ENCODE measurements at regions not wholly inside any gene's neighbourhood (a gene's known extent, or its start where the extent isn't known, plus 50 kb on each side); places are given as distances from the start of the nearest gene placed in this dataset.
"Not testable (repeated sequence)": the region's sequence is repeated elsewhere in the genome, so short reads cannot be mapped to it uniquely, and the experiment has no call there.

DNA sequence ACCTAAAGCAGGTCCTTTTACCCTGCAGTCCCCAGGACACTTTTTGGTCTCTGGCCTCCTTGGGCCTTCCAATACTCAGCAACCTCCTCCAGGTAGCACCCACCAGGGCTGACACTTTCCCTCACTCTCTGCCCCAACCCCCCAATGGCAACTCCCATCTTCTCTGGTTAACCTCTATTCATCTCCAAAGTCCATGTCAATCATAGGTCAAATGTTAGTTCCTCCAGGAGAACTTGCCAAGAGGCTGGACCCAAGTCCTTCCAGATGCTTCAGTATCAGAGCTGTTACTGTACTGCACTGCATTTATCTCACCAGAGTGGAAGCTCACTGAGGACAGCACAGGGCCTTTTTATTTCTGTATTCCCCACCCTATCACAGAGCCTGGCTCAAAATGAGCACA is 295.0 kb upstream of the KLF14 start:
- no peaks in the 10 kb centered on the region for H3K27me3 Mint-ChIP-seq
- peaks cover 96% of the 10 kb centered on the region for H3K4me1 Mint-ChIP-seq
- H3K27ac Mint-ChIP-seq, result peak overlapping the region in 1 of 2 donors; percentile 67
- peak overlapping the region in 1 of 2 donors; percentile 7 for H3K4me3 Mint-ChIP-seq
- no peak for ATAC-seq
- H3K9me3 Mint-ChIP-seq, result peaks cover 3 to 11% of the 10 kb centered on the region in 2 donors
- DNase-seq, result no peak

DNA sequence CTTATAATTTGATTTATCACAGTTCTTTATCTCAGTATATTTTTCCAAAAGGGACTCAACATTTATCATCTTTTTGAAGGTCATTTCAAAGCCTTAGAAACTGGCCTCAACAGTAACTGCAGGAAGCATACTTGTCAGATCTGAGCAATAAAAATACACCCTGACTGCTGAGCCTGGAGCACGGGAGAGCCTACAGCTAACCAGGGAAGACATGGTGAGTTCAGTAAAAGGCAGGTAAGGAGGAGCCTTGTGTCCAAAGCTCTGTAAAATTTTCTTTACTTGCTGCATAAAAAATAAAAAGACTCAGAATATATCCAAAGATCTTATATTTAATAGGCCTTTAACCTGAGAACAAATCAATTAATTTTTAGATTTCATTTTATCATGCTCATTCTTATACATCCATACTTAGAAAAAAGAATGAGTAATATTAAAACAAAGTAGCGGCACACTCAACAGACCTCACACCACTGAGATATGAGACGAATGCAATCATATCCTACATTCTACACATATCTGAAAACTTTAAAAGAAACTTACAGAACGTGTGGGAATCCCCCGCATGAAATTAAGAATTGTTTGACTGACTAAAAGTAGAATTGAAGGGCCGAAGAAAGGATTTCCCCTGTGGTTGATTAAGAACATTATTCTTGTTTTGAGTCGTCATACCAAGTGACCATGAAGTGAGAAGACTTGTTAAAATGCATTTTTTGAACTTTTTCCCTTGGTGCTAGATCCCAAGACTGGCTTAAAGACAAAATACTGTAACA is 296.4 kb upstream of the MKLN1 start:
- Mint-ChIP-seq H3K4me3 (peak overlapping the region; percentile 74 to 82), H3K27me3 (no peaks in the 10 kb centered on the region), H3K4me1 (peaks cover 96% of the 10 kb centered on the region), H3K9me3 (peaks cover 0 to 7% of the 10 kb centered on the region in 2 donors), H3K27ac (peak overlapping the region; percentile 94 to 95)
- peak; percentile 39 to 56 for DNase-seq
- peak; percentile 96 for ATAC-seq

DNA sequence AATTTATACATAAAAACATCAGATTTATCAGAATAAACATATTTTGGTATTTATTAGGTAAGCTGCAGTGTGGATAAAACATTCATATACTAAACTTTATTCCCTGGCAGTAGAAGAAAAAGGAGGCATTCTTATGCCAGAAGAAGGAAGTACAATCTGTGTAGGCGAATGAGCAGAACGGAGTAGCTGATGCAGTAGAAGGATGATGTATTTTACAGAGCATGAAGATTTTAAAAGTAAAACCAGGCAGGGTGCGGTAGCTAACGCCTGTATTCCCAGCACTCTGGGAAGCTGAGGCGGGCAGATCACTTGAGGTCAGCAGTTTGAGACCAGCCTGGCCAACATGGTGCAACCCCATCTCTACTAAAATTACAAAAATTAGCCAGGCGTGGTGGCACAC is 294.9 kb upstream of the MKLN1 start:
- H3K27ac Mint-ChIP-seq, result no peak overlapping the region
- H3K4me1 Mint-ChIP-seq, result peaks cover 96% of the 10 kb centered on the region
- H3K4me3 Mint-ChIP-seq, result peak overlapping the region; percentile 59 to 74
- DNase-seq (no peak), ATAC-seq (no peak)
- no peaks in the 10 kb centered on the region for H3K27me3 Mint-ChIP-seq
- H3K9me3 Mint-ChIP-seq, result peaks cover 0 to 7% of the 10 kb centered on the region in 2 donors

DNA sequence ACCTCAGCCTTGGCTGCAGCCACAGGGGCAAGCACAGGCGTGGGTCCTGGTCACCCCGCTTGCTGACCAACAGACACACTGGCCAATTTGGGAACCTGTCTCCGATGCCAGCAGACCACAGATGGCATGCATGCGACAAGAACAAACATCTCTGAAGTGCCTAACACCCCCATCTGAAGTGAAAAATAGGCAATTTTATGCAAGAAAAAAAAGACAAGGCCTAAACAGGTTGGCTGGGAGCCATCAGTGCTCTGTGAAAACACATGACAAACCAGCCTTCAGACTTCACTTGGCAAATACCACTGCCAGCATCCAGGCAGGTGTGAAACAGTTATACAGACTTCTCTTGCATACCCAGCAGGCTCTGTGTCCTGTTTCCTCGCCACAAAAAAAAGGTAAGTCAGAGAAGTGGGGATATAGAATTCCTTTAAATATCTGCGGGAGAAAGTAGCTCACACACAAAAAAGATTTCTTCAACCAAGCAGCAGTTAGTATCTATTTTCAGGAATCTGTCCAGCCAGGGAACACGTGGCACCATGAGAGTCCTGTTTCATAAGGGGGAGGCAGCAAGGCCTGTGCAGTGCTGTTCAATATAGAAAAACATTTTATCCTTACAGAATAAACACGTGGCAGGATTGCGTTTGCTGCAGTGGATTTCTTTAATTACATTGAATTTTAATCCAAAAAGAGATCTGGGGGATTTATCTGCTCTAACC is 293.4 kb upstream of the MKLN1 start:
- Mint-ChIP-seq H3K9me3 (peaks cover 0 to under 1% of the 10 kb centered on the region in 2 donors), H3K4me3 (peak overlapping the region in 1 of 2 donors; percentile 22), H3K27ac (peak overlapping the region in 1 of 2 donors; percentile 67), H3K4me1 (peaks cover 96% of the 10 kb centered on the region), H3K27me3 (no peaks in the 10 kb centered on the region)
- no peak for DNase-seq
- ATAC-seq, result no peak

DNA sequence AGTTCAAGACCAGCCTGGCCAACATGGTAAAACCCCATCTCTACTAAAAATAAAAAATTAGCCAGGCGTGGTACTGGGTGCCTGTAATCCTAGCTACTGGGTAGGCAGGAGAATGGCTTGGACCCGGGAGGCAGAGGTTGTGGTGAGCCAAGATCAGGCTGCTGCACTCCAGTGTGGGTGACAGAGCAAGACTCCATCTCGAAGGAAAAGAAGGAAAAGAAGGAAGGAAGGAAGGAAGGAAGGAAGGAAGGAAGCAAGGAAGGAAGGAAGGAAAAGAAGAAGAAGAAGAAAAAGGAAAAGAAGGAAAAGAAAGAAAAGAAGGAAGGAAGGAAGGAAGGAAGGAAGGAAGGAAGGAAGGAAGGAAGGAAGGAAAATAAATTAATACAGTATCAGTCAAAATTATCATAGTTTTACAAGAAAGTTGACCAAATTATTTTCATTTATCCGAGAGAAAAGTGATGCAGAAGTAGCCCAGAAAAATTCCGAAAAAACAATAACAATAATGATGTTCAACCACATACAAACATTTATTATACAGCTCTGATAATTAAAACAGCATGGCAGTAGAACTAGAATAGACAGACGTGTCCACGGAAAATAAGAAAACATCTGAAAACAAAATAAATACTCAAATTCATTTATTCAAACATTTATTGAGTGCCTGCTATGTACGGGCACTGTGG is 292.4 kb upstream of the MKLN1 start:
- Mint-ChIP-seq H3K27ac (peak overlapping the region in 1 of 2 donors; percentile 90), H3K4me1 (peaks cover 96% of the 10 kb centered on the region)

DNA sequence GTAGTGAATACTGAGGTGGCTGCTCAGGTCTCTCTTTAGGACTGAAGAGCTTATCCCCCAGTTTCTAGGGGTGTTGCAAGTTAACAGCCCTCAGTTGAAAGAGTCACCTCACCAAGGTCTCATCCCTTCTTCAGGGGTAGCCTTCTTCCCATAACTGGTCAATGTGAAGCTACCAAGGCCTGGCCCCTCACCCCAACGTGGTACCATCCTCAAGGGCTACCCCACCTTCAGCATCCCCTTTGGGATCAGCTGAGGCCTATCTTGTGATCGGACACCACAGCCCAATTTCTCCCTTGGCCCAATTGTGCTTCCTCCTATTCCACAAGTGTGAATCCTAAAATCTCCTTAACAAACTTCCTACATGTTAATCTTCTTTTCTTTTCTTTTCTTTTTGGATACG is 289.5 kb upstream of the MKLN1 start:
- DNase-seq (no peak), ATAC-seq (no peak)
- Mint-ChIP-seq H3K4me1 (peaks cover 87% of the 10 kb centered on the region), H3K27ac (peak overlapping the region in 1 of 2 donors; percentile 56), H3K4me3 (peak overlapping the region in 1 of 2 donors; percentile 27), H3K9me3 (no peaks in the 10 kb centered on the region), H3K27me3 (no peaks in the 10 kb centered on the region)

More for the DNA sequence above, 292.4 kb upstream of the MKLN1 start:
- DNase-seq, result no peak
- Mint-ChIP-seq H3K9me3 (no peaks in the 10 kb centered on the region), H3K4me3 (peak overlapping the region in 1 of 2 donors; percentile 26), H3K27me3 (no peaks in the 10 kb centered on the region)
- ATAC-seq, result no peak

DNA sequence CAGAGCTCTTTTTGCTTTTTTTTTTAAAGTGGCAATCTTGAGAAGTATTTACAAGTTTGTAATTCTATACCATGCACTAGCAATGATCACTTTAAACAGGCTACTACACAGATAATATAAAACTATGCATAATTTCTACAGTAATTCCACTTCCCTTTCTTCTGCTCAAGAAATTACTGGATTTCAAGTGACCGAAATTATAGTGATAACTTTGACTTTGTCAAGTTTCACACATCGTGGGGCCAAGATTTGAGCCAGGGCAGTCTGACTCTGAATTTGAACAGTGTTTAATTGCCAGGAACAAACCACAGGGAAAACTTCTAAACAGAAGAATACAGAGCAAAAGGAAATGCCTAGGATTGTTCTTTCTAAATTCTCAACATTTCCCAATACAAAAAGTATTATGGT is 288.3 kb upstream of the MKLN1 start:
- DNase-seq, result no peak
- H3K4me1 Mint-ChIP-seq, result peaks cover 79% of the 10 kb centered on the region
- no peak overlapping the region for H3K27ac Mint-ChIP-seq
- H3K27me3 Mint-ChIP-seq, result no peaks in the 10 kb centered on the region
- no peaks in the 10 kb centered on the region for H3K9me3 Mint-ChIP-seq
- peak overlapping the region in 1 of 2 donors; percentile 34 for H3K4me3 Mint-ChIP-seq
- no peak for ATAC-seq

DNA sequence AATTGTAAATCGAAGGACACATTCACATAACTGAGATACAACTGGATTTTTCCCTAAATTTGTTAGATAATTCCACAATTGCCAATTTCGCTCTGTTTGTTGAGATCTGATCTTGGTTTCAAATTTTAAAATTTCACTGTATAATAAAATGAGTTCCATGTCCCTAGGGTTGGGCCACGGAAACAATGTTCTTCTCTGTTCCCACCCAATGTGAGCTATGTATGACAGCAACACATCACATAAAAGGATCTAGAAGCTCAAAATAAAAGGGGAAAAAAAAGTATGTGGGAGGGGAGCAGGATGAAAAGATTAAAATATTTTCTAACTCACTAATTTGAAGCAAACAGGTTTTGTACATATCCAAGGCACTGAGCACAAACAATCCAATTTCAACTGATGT is 287.8 kb upstream of the MKLN1 start:
- no peak overlapping the region for H3K27ac Mint-ChIP-seq
- H3K4me1 Mint-ChIP-seq, result peaks cover 79% of the 10 kb centered on the region
- H3K4me3 Mint-ChIP-seq, result peak overlapping the region; percentile 22 to 32
- ATAC-seq (no peak), DNase-seq (no peak)
- no peaks in the 10 kb centered on the region for H3K9me3 Mint-ChIP-seq
- no peaks in the 10 kb centered on the region for H3K27me3 Mint-ChIP-seq

DNA sequence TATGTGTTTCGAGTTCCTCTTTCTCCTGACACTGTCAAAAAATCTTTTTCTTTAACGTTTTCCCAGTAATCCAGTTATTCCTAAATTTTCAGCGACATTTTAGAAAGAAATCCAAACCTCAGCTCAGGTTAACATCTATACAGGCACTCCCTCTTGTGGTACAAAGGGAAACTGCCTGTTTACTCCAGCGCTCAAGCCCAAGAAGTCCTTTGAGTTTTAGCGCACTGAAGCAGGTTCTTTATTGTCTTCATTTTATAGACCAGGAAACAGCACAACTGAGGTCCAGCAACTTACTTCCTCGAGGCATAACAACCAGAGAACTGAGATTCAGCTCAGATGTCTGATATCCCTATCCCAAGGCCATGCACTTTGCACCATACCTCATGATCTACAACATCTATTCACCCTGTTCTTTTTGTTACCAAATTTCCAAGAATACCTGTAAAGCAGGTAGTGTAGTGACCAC is 287.2 kb upstream of the MKLN1 start:
- Mint-ChIP-seq H3K4me1 (peaks cover 79% of the 10 kb centered on the region), H3K27me3 (no peaks in the 10 kb centered on the region), H3K27ac (no peak overlapping the region), H3K9me3 (peaks cover 2 to 5% of the 10 kb centered on the region in 2 donors), H3K4me3 (peak overlapping the region; percentile 53 to 64)
- ATAC-seq, result peak; percentile 82
- DNase-seq, result peak; percentile 47 to 51

DNA sequence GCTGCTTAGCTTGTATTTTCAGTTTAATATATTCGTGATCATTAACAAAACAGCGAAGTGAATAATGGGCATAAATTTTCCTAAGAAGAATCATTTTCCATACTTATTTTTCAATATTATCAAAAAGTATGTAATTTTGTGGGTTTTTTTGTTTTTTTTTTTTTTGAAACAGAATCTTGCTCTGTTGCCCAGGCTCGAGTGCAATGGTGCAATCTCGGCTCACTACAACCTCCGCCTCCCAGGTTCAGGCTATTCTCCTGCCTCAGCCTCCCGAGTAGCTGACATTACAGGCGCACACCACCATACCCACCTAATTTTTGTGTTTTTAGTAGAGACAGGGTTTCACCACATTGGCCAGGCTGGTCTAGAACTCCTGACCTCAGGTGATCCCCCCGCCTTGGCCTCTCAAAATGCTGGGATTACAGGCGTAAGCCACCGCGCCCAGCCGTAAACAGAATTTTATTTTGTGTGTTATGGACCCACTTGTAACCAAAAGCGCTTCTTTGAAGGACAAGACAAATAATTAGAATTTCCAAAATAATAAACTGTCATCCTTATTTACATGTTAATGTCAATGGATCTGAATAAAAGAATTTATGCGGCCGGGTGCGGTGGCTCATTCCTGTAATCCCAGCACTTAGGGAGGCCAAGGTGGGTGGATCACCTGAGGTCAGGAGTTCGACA is 286.5 kb upstream of the MKLN1 start:
- peaks cover 79% of the 10 kb centered on the region for H3K4me1 Mint-ChIP-seq
- not testable (repeated sequence) for H3K4me3 Mint-ChIP-seq, H3K27me3 Mint-ChIP-seq

DNA sequence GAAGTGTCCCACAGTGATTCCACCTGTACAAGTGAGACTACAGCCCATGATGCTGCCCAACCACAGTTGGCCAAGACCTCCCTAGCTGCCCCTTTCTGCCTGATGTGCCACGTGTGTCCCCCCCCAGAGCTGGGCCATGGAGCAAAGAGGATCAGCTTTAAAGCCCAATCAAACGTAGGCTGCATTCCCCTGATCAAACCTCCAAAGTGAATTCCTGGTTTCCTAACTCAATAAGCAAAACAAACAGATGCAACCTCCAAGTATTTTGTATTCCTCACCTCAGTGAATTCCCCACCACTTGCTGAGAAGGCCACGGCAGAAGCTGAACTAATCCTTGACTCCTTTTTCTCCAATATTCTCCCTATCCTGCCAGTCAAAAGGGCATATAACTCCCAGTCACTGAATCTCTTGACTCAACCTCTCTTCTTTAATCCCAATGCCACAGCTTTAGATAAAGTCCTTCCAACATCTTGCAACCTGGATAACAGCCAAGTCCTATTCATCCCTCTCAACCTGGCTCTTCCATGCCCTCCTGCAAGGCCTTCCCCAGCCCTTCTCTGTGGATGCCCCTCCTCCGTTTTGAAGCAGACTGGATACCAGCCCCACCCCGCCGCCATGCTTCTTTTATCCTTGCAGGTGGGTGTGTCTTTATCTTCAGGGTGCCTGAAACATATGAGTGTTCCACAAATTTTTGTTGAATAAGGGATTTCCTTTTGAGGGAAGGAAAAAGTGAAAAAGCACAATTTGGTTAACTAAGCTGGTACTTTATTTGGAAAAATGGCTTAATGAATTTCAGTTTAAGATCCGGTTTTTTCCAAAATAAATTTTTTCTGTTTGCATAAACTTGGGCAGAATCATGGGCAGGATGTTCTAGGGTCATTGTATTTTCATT is 285.2 kb upstream of the MKLN1 start:
- no peak for DNase-seq
- Mint-ChIP-seq H3K4me1 (peaks cover 78% of the 10 kb centered on the region), H3K27me3 (no peaks in the 10 kb centered on the region), H3K9me3 (peaks cover 5 to 14% of the 10 kb centered on the region in 2 donors), H3K4me3 (no peak overlapping the region), H3K27ac (peak overlapping the region in 1 of 2 donors; percentile 49)
- ATAC-seq, result no peak

More for the DNA sequence above, 286.5 kb upstream of the MKLN1 start:
- not testable (repeated sequence) for DNase-seq, H3K9me3 Mint-ChIP-seq, ATAC-seq
- H3K27ac Mint-ChIP-seq, result peak overlapping the region in 1 of 2 donors; percentile 76

DNA sequence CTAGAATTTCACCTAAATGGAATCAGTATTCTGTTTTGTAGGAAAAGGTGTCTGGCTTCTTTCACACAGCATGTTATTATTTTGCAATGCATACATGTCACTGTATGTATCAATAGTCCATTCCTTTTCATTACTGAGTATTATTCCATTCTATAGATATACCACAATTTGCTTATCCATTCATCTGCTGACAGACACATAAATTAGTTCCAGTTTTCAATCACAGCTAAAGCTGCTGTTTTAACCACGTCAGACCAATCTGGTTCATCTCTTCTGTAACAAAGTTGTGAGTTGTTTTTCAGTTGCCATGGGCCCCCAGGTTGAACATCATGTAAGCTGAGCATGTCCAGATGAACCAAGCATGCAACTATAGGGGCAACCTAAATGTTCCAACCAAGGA is 282.1 kb upstream of the MKLN1 start:
- H3K4me3 Mint-ChIP-seq, result no peak overlapping the region
- no peak for ATAC-seq

DNA sequence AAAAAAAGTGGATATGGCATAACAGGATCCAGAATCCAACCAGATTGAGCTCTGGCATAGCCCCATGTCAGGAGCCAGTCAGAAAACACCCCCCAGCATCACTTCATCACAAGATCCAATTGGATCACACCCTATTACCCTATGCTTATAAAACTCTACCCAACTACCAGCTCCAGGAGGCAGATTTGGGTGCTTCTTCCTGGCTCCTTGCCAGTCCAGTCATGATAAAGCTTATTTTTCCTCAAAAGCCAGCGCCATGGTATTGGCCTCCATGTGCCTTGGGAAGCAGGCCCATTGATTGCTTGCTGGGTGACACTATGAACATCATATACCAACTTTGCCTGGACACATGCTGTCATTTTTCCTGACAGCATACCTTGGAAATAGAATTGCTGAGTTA is 281.4 kb upstream of the MKLN1 start:
- peaks cover 10 to 14% of the 10 kb centered on the region in 2 donors for H3K9me3 Mint-ChIP-seq
- H3K4me3 Mint-ChIP-seq, result no peak overlapping the region
- peak overlapping the region in 1 of 2 donors; percentile 7 for H3K27ac Mint-ChIP-seq
- DNase-seq (no peak), ATAC-seq (no peak)
- peaks cover 74% of the 10 kb centered on the region for H3K4me1 Mint-ChIP-seq
- no peaks in the 10 kb centered on the region for H3K27me3 Mint-ChIP-seq

More for the DNA sequence above, 282.1 kb upstream of the MKLN1 start:
- Mint-ChIP-seq H3K27ac (no peak overlapping the region), H3K9me3 (peaks cover 8 to 14% of the 10 kb centered on the region in 2 donors), H3K27me3 (no peaks in the 10 kb centered on the region), H3K4me1 (peaks cover 75% of the 10 kb centered on the region)
- DNase-seq, result no peak

DNA sequence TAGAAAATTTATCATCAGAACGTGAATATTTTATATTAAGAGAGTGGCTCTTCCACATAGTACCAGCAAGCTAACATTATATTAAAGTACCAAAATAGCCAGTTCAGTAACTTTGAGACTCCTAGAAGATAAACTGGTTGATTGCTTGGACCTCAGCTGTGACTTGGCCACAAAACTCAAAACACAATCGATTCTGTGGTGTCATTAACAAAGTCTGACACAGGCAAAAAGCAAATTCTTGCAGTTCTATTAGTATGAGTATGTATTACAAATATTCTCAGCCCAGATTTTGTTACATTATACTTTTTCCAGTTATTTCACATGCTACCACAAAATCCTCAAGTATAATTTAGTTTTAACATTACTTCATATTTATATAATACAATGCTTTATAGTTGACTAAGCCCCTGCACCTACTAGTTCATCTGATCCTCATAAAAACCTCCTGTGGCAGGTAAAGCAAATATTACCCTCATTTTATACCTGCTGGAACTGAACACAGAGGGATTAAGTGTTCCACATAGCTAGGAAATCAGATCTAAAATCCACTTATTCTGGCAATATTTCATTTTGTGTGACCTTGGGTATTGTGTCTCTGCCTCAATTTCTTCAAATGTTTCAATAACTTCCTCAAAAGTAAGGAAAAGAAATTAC is 279.9 kb upstream of the MKLN1 start:
- Mint-ChIP-seq H3K9me3 (peaks cover 10 to 14% of the 10 kb centered on the region in 2 donors), H3K4me3 (no peak overlapping the region), H3K27me3 (no peaks in the 10 kb centered on the region), H3K27ac (no peak overlapping the region), H3K4me1 (peaks cover 64% of the 10 kb centered on the region)
- no peak for ATAC-seq
- DNase-seq, result no peak
